MG63 (cell line): ENCODE measurements at regions not wholly inside any gene's neighbourhood (a gene's known extent, or its start where the extent isn't known, plus 50 kb on each side); places are given as distances from the start of the nearest gene placed in this dataset.

Experiments
- DNase-seq: peaks from one replicate; pipeline ENCODE4 v3.0.0-alpha.2; 2020
- H3K27me3 ChIP-seq: fragments of 250-450 bp; sonication (Bioruptor Pico); 2 replicates; pipeline ENCODE4 v1.5.1; 2020; ENCODE audit warnings: mild to moderate bottlenecking, moderate library complexity
- H3K36me3 ChIP-seq: fragments of 250-450 bp; sonication (Bioruptor Pico); 2 replicates; pipeline ENCODE4 v1.5.1; 2020; ENCODE audit warnings: mild to moderate bottlenecking, moderate library complexity
- H3K4me3 ChIP-seq: fragments of 250-450 bp; sonication (Bioruptor Pico); 2 replicates; pipeline ENCODE4 v1.5.1; 2020; ENCODE audit warnings: mild to moderate bottlenecking, moderate library complexity
- H3K9me3 ChIP-seq: fragments of 250-450 bp; sonication (Bioruptor Pico); 2 replicates; pipeline ENCODE4 v1.5.1; 2020; ENCODE audit warnings: mild to moderate bottlenecking, moderate library complexity

DNA sequence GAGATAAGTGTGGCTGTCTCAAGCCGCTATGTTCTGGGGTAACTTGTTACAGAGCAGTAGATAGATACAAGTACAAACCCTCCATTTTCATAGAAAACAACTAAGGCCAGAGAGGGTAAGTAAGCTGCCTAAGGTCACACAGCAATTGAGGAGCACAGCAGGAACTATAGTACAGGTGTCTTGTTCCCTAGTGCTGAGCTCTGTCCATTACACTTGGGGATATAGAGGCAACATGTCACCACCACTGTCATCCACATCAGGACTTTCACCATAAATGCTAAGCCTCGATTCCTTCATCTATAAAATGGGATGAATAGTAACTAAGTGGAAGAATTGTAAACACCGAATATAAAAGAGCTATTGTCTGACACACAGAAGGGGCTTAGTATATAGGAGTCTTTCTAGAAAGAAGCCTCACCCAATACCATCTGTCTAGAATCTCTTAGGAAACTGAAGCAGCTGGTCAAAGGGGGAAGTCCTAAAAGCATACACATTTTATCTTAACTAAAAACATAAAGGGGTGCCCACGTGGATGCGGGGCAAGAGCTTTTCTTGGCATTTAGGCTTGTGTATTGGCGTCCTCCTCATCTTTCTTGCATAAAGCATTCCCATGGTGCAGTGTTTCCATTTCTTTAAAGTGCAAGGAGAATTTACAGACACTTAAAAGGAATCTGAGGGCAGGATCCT lies 93.8 kb upstream of the ALX4 start:
- DNase-seq, result no peak
- Histone ChIP-seq H3K36me3 (no peaks in the 10 kb centered on the region), H3K4me3 (no peak overlapping the region), H3K9me3 (no peaks in the 10 kb centered on the region), H3K27me3 (no peaks in the 10 kb centered on the region; the same call in 1 of the 2 replicates)

DNA sequence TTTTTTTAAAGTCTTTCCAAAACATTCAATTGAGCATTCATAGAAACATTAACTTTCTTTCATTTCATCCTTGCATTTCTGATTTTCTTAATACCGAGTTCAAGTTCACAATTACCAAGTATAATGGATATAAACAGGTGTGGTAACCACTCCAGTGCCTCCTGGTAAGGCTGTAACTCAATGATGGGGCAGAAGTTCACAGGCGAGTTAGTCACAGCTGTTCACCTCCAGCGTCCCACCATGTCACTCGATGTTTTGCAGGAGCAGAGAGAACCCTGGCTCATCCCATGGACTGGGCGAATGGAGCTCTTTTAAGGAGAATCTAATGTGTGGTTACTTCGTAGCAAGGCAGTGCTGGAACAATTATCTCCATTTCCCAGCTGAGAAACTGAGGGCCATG lies 94.4 kb upstream of the ALX4 start:
- Histone ChIP-seq H3K27me3 (peaks cover 3% of the 10 kb centered on the region; the same call in 1 of the 2 replicates), H3K4me3 (no peak overlapping the region), H3K36me3 (no peaks in the 10 kb centered on the region), H3K9me3 (no peaks in the 10 kb centered on the region)
- DNase-seq, result no peak

DNA sequence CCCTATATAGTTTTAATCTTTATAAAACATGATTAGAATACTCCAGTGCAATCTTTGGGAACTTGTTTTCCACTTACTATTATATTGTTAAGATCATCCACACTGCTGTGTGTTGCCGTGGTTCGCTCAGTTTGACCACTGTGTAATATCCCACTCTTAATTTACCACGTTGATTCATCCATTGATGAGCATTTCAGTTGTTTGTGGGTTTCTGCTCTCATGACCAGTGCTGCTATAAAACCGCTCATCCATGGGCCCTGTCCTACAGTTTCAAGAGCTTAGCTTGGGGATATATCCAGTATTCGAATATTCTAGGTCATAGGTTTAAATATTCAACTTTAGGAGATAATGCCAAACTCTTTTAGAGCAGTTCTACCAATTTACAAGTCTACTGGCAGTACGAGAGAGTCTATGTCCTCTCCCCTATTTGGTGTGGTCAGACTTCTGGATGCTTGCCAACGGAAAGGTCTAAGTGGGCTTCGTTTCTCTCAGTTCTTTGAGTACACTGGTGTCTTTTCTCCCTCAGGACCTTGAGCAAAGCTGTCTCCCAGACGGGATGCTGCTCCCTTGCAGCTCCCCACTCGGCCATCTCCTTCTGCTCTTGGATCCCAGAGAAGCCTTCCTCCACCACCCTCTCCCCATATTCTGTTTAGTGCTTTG lies 94.9 kb upstream of the ALX4 start:
- no peaks in the 10 kb centered on the region for H3K36me3 ChIP-seq
- no peak overlapping the region for H3K4me3 ChIP-seq
- peaks cover 6% of the 10 kb centered on the region; the same call in 1 of the 2 replicates for H3K27me3 ChIP-seq
- no peaks in the 10 kb centered on the region for H3K9me3 ChIP-seq
- DNase-seq, result no peak

DNA sequence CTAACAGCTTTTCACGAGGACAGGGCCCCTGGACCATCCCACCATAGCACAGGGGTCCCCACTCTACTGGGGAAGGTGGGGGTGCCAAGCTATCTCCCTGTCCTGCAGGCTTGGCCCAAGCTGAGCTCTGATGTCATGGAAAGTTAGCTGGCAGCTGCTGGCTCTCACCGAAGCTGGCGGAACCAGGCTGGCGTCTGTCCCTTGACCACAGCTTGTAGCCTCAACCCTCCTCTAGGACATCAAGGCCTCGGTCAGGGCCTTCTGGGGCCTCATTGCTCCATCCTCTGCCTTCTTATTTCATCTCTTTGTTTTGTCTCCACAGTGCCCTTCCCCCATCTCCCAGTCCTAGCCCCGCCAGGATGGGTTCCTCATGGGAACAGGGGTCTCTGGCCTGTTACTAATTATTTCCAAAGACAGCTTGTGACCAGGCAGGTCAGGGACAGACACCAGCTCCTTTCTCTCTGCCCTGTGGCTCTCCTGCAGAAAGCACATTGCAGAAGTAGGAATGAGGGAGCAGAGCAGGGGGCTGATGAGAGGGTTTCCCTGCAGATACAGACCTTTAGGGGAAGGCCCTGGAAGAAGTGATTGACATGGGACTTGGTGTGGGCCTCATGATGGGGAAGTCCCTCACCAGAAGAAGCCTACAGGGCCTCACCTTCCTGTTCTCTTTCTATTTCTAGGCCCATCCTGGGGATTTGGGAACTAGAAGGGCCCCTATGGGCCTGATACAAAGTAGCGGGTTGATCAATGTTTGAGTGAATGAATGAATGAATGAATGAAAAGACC lies 97.5 kb upstream of the ALX4 start:
- Histone ChIP-seq H3K4me3 (no peak overlapping the region), H3K36me3 (no peaks in the 10 kb centered on the region), H3K9me3 (no peaks in the 10 kb centered on the region), H3K27me3 (peaks cover 19% of the 10 kb centered on the region)
- no peak for DNase-seq

DNA sequence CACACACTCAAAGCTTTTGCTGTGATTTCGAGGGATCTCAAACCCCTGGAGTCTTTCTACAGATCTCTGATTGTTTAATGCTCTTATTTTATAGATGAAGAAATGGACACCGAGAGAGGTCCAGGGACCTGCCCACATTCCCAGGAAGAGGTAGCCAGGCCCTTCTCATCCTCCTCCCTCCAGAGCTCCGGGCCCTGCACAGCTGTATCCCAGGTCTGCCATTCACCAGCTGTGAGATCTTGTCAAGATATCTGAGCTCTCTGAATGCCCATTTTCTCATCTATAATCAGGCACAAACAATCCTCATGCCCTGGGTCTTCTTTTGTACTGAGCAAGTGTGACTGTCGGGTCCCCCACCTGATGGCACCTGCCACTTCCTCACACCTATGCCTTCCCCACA lies 98.2 kb upstream of the ALX4 start:
- no peak overlapping the region for H3K4me3 ChIP-seq
- H3K27me3 ChIP-seq, result peaks cover 25% of the 10 kb centered on the region
- H3K9me3 ChIP-seq, result no peaks in the 10 kb centered on the region
- H3K36me3 ChIP-seq, result no peaks in the 10 kb centered on the region
- no peak for DNase-seq

DNA sequence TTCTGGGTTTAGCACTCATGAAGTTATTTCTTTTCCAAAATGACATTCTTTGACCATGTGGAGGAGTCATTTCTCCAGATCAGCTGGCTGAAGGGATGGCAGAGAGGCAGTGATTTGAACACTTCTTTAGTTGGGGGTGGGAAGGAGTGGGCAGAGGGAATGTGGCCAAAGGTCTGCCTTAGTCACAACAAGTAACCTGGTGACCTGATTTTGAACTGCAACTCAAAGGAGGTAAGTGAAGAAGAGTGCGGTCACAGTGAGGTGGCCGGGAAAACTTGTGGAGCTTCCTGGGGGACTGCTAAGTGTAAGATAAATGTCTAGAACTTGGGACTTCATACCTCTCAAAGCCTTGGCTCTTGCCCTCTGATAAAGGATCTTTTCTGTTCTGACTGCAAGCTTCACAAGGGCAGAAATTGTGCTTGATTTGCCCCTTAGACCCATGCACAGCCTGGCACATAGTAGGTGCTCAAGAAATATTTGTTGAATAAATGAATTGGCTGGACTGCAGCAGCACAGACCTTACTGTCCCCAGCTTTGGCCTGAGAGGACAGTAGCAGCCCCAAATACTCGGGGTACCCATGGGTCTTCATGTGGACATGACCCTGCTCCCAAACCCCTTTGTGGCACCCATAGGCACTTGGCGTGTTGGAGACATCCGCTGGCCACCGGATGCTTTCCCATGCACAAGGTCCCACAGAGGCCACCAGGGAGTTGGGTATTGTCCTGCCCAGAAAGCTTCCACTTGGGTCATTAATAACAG lies 99.0 kb upstream of the ALX4 start:
- no peaks in the 10 kb centered on the region for H3K9me3 ChIP-seq
- DNase-seq, result no peak
- H3K27me3 ChIP-seq, result peaks cover 29% of the 10 kb centered on the region
- no peaks in the 10 kb centered on the region for H3K36me3 ChIP-seq
- no peak overlapping the region for H3K4me3 ChIP-seq

DNA sequence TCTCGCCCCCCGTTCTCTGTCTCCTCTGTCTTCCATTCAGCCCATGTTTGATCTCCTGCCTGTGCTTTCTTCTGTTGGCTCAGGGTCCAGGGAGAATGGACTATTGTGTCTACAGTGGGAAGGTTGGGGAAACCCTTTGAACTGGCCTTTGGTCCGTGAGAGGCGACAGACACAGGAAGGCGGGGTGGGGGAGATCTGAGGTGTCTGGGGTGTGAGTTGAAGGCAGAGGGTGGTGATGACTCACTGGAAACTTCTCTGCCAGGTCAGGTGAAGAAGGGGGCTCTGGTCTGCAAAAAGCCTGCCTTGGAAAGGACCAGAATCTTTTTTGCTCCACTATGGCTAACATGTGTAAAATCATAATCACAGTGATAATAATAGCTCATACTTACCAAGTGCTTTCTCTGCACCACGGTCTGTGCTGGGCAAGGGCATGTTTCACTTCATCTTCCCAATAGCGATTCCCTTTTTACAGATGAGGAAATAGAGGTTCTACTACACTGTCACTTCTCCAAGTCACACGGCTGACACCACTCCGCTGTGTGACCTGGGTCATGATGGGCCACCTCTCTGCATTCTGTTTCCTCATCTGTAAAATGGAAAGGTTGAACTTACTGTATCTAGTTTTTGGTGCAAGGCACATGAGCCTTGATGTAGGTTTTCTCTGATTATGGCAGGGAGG lies 99.8 kb upstream of the ALX4 start:
- peaks cover 30% of the 10 kb centered on the region for H3K27me3 ChIP-seq
- H3K36me3 ChIP-seq, result no peaks in the 10 kb centered on the region

DNA sequence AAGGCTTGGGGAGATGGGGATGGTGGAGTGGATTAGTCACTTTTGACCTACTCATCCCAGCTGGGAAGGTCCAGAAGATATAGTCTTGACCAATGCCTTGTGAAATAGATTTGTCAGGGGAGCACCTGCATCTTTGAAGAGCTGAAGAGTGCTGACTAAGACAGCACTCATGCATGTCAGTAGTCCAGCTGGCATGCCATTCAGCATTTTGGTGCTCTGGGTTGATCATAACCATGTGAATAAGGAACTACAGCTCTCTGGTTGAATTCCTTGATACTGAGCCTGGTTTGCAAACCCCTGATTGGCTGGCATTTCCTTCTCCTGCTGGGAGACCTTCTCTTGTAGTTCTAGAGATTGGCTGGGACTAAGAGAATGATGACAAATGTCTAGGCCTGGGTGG lies 106.8 kb upstream of the ALX4 start:
- DNase-seq, result peak; percentile 52
- H3K9me3 ChIP-seq, result no peaks in the 10 kb centered on the region
- H3K4me3 ChIP-seq, result no peak overlapping the region

More for the DNA sequence above, 99.8 kb upstream of the ALX4 start:
- Histone ChIP-seq H3K4me3 (no peak overlapping the region), H3K9me3 (no peaks in the 10 kb centered on the region)
- no peak for DNase-seq

DNA sequence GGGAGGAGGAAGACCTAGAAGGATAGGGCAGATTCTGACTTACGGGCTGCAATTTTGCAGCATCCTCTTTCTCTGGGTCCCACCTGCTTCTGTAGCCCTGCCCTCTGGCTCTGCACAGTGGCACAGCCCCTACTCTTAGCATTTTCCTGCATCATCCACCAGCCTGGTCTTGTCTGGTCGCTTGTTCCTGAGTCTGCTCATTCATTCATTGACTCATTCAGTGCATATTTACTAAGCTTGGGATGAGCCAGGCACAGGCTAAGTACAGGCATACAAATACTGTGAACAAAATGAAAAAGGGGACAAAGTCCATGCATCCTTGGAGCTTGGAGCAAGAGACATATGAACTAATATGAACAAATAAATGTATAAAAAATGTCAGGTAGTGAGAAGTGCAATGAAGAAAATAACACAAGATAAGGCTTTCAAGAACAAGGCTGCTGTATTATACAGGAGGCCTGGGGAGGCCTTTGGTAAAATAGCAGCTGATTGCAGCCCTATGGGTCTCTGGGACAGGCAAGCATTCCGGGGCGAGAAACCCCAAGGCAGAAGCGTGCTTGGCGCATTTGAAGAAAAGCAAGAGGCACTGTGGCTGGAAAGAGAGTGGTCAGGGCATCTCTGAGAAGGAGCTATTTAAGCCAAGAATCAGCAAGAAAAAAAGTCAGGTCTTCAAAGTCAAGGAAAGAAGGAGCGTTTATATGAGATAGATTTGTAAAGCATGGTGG lies 108.0 kb upstream of the ALX4 start:
- DNase-seq, result no peak
- Histone ChIP-seq H3K9me3 (no peaks in the 10 kb centered on the region), H3K4me3 (no peak overlapping the region), H3K27me3 (peaks cover 10% of the 10 kb centered on the region), H3K36me3 (no peaks in the 10 kb centered on the region)

More for the DNA sequence above, 106.8 kb upstream of the ALX4 start:
- Histone ChIP-seq H3K27me3 (peaks cover 17% of the 10 kb centered on the region), H3K36me3 (no peaks in the 10 kb centered on the region)

DNA sequence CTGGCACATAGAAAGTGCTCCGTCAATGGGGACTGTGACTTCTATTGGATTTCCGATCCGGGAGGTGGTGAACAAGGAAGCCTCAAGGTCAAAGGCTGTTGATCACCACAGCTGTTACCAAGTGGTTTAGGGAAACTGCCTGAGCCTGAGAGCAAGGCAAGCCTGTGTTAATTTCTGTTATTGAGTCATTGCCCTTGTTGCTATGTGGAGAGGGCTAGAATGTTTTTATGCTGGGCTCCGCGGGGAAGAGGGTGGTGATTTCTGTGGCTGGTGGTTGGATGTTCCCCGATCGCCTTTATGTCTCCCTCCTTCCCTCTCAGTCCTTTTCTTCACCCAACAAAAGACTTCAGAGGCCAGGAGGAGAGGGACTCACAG lies 108.5 kb upstream of the ALX4 start:
- Histone ChIP-seq H3K36me3 (no peaks in the 10 kb centered on the region), H3K4me3 (no peak overlapping the region), H3K27me3 (peaks cover 6% of the 10 kb centered on the region), H3K9me3 (no peaks in the 10 kb centered on the region)
- DNase-seq, result no peak

DNA sequence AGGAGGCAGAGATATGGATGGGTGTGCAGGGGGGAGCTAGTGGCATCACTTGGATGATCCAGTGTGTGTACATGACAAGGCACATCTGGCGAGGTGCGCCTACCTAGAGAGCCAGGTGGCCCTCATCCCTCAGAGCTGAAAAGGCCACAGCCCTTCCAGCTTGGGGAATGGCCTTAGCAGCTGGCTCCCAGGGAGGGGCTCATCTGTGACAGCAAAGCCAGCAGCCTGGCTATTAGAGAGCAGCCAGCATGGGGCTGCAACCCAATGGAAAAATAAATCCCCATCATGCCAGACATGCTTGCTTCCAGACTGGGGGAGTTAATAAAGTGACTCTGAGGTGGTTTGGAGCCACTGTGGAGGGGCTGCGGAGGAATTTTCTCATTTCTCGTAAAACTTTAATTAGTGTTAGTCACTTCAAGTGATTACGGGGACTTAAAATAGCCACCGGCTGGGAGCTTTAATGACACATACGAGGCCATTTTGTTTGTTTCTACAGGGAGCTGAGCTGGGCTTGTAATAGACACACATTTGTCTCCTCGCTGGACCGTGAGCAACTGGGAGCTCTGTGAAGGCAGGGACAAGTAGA lies 111.2 kb upstream of the ALX4 start:
- no peak for DNase-seq
- no peaks in the 10 kb centered on the region for H3K9me3 ChIP-seq
- H3K36me3 ChIP-seq, result no peaks in the 10 kb centered on the region
- no peak overlapping the region for H3K4me3 ChIP-seq
- H3K27me3 ChIP-seq, result peaks cover 3% of the 10 kb centered on the region

DNA sequence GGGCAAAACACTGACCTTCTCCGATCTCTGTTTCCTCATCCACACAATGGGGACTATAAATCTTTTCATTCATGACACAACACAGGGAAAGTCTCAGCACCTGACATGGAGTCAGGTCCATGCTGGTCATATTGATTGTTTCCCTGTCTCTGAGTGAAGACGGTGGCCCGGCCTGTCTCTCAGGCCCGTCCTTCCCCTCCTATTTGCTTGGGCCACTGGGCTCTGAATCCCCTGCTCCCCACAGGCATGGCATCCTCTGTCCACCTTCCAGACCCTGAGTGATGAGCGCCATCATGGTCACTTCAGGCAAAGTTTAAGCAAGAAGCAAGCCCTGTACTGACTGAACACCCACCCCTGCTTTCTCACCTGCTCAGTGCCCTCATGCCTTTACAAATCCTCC lies 113.3 kb upstream of the ALX4 start:
- DNase-seq, result no peak
- Histone ChIP-seq H3K27me3 (peaks cover 3% of the 10 kb centered on the region), H3K36me3 (no peaks in the 10 kb centered on the region), H3K9me3 (no peaks in the 10 kb centered on the region), H3K4me3 (no peak overlapping the region)

DNA sequence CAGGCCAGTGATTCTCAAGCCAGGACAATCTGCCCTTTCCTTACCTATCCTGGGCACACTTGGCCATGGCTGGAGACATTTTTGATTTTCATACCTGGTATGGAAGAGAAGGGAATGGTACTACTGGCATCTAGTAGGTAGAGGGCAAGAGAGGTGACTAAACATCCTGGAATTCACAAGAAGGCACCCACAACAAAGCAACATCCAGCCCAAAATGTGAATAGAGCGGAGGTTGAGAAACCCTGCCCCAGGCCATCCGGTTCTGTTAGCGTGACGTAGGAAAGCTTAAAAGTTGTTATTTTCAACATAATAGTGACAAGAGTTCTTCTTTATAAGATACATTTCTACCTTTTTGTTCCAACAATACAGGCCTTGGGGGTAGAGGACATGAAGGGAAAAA lies 114.9 kb upstream of the ALX4 start:
- Histone ChIP-seq H3K36me3 (no peaks in the 10 kb centered on the region), H3K27me3 (peaks cover 3% of the 10 kb centered on the region; the same call in 1 of the 2 replicates), H3K4me3 (no peak overlapping the region), H3K9me3 (no peaks in the 10 kb centered on the region)
- DNase-seq, result no peak

DNA sequence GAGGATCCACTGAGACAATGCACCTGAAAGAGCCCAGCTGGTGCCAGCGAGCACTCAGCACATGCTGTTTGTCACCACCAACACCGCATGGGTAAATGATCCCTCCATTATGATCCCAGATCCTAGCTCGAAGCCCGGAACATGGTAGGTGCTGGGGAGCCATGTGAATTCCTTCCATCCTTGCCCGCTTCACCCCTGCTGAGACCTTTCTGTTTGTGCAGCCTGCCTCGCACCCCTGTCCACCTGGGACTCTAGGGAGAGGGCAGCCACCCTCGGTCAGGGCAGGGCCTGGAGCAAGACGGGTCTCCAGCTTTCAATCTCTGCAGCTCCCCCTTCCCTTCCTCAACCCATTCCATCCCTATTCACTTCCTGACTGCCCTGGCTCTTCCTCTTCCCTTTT lies 116.2 kb upstream of the ALX4 start:
- Histone ChIP-seq H3K36me3 (no peaks in the 10 kb centered on the region), H3K9me3 (no peaks in the 10 kb centered on the region), H3K27me3 (no peaks in the 10 kb centered on the region; the same call in 1 of the 2 replicates), H3K4me3 (no peak overlapping the region)
- no peak for DNase-seq

DNA sequence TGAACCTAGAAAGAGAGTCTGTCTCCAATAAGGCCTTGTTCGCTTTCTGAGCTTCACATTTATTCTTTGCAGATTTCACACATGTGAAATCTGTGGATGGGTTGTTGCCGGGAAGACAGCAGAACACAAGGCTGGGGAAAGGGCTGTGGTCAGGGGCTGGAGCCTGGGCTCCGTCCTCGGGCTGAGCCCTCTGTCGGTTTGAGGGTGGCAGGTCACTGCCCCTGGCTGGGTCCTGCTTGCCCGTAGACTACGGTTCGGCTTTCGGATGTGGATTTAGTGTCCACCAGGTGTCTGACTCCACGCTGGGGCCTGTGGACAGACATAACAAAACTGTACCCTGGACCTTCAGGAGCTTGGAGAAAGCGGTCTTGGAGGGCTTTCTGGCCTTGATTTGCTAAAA lies 117.0 kb upstream of the ALX4 start:
- H3K27me3 ChIP-seq, result peaks cover 5% of the 10 kb centered on the region; the same call in 1 of the 2 replicates
- DNase-seq, result no peak
- H3K36me3 ChIP-seq, result no peaks in the 10 kb centered on the region

More for the DNA sequence above, 117.0 kb upstream of the ALX4 start:
- H3K9me3 ChIP-seq, result no peaks in the 10 kb centered on the region
- H3K4me3 ChIP-seq, result no peak overlapping the region
